Activated CD8-positive, alpha-beta memory T cell treated with anti-CD3 and anti-CD28 coated beads for 48 hours (primary cell): ENCODE measurements at regions not wholly inside any gene's neighbourhood (a gene's known extent, or its start where the extent isn't known, plus 50 kb on each side); places are given as distances from the start of the nearest gene placed in this dataset.

Source experiments
- DNase-seq, 3 experiments: peaks; one replicate each; pipeline ENCODE4 v3.0.0-alpha.2; 2020; ENCODE audit warnings: low read depth in 2 of 3, low spot score in 2 of 3

- no peak for DNase-seq
Observed at GRCh38 chr1:168960595-168960994, 145.9 kb upstream of the ATP1B1 start.

- DNase-seq = no peak
Observed at GRCh38 chr1:168963601-168964000, 142.9 kb upstream of the ATP1B1 start.

- DNase-seq = no peak
Observed at GRCh38 chr1:168964478-168964877, 142.0 kb upstream of the ATP1B1 start.

- no peak for DNase-seq
Observed at GRCh38 chr1:168966217-168966616, 140.3 kb upstream of the ATP1B1 start.

GRCh38 chr1:168966636-168967035 lies 139.9 kb upstream of the ATP1B1 start:
- DNase-seq = no peak

GRCh38 chr1:168970926-168971659 lies 135.4 kb upstream of the ATP1B1 start:
- DNase-seq = no peak

- DNase-seq = no peak
Observed at GRCh38 chr1:168972225-168972624, 134.3 kb upstream of the ATP1B1 start.

GRCh38 chr1:168972887-168973286 lies 133.6 kb upstream of the ATP1B1 start:
- DNase-seq = no peak

- no peak for DNase-seq
Observed at GRCh38 chr1:168974117-168974516, 132.4 kb upstream of the ATP1B1 start.

GRCh38 chr1:168974611-168975010 lies 131.9 kb upstream of the ATP1B1 start:
- DNase-seq = no peak

GRCh38 chr1:168976267-168976666 lies 130.2 kb upstream of the ATP1B1 start:
- no peak for DNase-seq

- DNase-seq = no peak
Observed at GRCh38 chr1:168977618-168978017, 128.9 kb upstream of the ATP1B1 start.

GRCh38 chr1:168979276-168979675 lies 127.2 kb upstream of the ATP1B1 start:
- no peak for DNase-seq

- no peak for DNase-seq
Observed at GRCh38 chr1:168980180-168980579, 126.3 kb upstream of the ATP1B1 start.

- no peak for DNase-seq
Observed at GRCh38 chr1:168980656-168981055, 125.8 kb upstream of the ATP1B1 start.

GRCh38 chr1:168982778-168983177 lies 123.7 kb upstream of the ATP1B1 start:
- DNase-seq = no peak

- no peak for DNase-seq
Observed at GRCh38 chr1:168987330-168987729, 119.2 kb upstream of the ATP1B1 start.

- no peak for DNase-seq
Observed at GRCh38 chr1:168987923-168988322, 118.6 kb upstream of the ATP1B1 start.

GRCh38 chr1:168989985-168990384 lies 116.5 kb upstream of the ATP1B1 start:
- DNase-seq = no peak

- DNase-seq = no peak
Observed at GRCh38 chr1:168991667-168992475, 114.6 kb upstream of the ATP1B1 start.

- DNase-seq = no peak
Observed at GRCh38 chr1:169001353-169001752, 105.1 kb upstream of the ATP1B1 start.

- no peak for DNase-seq
Observed at GRCh38 chr1:169003864-169004516, 102.5 kb upstream of the ATP1B1 start.
